ENCODE measurements at regions not wholly inside any gene's neighbourhood (a gene's known extent, or its start where the extent isn't known, plus 50 kb on each side); places are given as distances from the start of the nearest gene placed in this dataset.
"Not testable (repeated sequence)": the region's sequence is repeated elsewhere in the genome, so short reads cannot be mapped to it uniquely, and the experiment has no call there.

DNA sequence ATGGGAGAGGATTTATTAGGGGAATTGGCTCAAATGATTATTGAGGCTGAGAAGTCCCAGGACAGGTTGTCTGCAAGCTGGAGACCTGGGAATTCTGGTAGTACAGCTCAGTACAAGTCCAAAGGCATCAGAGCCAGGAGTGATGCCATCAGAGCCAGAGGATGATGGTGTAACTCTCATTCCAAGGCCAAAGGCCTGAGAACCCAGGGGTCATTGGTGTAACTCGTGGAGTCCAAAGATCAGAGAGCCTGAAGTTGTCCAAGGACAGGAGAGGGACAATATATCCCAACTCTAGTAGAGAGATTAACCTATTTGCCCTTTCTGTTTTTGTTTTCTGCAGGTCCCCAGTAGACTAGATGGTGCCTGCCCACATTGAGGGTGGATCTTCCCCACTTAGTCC, 134.3 kb downstream of the MAP3K21 start:
- Mint-ChIP-seq H3K4me3 (no peak overlapping the region), H3K9me3 (no peaks in the 10 kb centered on the region), H3K36me3 (ENCODE audit: low read depth) (no peaks in the 10 kb centered on the region), H3K4me1 (peaks cover 5% of the 10 kb centered on the region), H3K27me3 (peaks cover 5% of the 10 kb centered on the region), H3K27ac (no peak overlapping the region)
- no peak for ATAC-seq (replicated peaks)

DNA sequence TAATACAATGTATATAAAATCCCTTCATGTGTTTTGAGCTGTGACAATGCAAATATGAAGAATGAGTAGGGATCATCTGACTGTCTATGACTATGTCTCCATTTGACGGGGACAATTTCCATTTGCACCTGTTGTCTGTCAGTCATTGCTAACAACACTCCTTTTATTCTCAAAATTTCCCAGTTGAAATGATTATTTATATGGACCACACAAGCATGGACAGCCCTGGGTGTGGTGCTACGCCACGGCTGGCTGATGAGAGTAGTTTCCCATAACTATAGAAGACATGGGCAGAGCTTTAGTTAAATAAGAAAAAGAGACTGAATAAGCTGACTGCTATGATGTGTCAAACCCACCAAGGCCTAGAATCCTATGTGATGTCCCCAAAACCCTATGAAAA, 135.8 kb downstream of the MAP3K21 start:
- no peaks in the 10 kb centered on the region for H3K9me3 Mint-ChIP-seq
- H3K27me3 Mint-ChIP-seq: peaks cover 5% of the 10 kb centered on the region
- ATAC-seq (replicated peaks): no peak
- no peaks in the 10 kb centered on the region for H3K36me3 Mint-ChIP-seq (ENCODE audit: low read depth)
- no peak overlapping the region for H3K27ac Mint-ChIP-seq
- no peak overlapping the region for H3K4me3 Mint-ChIP-seq
- H3K4me1 Mint-ChIP-seq: peaks cover 5% of the 10 kb centered on the region

DNA sequence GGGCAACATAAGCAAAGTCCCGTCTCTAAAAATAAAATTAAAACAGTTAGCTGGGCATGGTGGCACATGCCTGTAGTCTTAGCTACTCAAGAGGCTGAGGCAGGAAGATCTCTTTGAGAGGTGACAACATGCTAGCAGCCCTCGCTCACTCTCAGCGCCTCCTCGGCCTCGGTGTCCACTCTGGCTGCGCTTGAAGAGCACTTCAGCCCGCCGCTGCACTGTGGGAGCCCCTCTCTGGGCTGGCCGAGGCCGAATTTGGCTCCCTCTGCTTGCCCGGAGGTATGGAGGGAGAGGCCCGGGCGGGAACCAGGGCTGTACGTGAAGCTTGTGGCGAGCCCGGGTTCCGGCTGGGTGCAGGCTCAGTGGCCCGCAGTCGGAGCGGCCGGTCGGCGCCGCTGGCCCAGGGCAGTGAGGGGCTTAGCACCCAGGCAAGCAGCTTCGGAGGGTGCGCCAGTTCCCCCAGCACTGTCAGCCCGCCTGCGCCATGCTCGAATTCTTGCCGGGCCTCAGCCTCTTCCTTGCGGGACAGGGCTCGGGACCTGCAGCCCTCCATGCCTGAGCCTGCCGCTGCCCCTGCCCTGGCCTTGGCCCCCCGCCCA, 138.3 kb downstream of the MAP3K21 start:
- H3K27me3 Mint-ChIP-seq: peaks cover 5% of the 10 kb centered on the region
- no peak overlapping the region for H3K27ac Mint-ChIP-seq
- no peaks in the 10 kb centered on the region for H3K4me1 Mint-ChIP-seq
- no peaks in the 10 kb centered on the region for H3K36me3 Mint-ChIP-seq (ENCODE audit: low read depth)
- no peak for ATAC-seq (replicated peaks)
- H3K4me3 Mint-ChIP-seq: no peak overlapping the region
- H3K9me3 Mint-ChIP-seq: no peaks in the 10 kb centered on the region

DNA sequence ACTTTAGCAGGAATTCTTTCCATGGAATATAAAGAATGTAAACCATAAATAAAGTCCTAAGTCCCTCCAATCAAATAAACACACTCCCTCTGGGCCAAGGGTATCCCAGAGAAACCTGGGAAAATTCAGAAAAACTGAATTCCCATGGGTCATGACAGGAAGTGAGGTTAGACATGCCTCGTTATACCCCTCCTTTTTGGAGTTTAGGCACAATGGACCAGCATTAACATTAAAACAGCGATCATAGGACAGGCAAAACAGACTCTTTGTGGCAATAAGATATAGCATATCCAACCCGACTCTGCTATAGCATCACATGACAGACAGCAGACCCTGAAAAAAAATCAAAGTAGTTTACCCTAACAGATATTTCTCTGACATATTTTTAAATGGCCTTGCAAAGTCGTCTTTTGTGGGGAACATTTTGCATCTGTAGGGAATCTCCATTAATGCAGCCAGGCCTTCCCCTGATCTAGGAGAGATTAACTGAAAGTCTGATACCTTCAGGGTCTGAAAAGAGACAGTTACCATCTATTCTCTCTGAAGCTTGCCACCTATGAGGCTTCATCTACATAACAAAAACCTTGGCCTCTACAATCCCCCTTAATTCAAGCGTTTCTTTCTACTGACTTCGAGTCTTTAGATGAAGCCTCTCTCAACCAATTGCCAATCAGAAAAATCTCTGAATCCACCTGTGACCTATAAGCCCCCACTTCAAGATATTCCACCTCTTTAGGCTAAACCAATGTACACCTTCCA, 143.0 kb upstream of the KCNK1 start:
- H3K9me3 Mint-ChIP-seq: no peaks in the 10 kb centered on the region
- H3K4me3 Mint-ChIP-seq: no peak overlapping the region
- H3K36me3 Mint-ChIP-seq (ENCODE audit: low read depth): no peaks in the 10 kb centered on the region
- peaks cover 12% of the 10 kb centered on the region for H3K27me3 Mint-ChIP-seq
- ATAC-seq (replicated peaks): no peak
- no peak overlapping the region for H3K27ac Mint-ChIP-seq
- no peaks in the 10 kb centered on the region for H3K4me1 Mint-ChIP-seq

DNA sequence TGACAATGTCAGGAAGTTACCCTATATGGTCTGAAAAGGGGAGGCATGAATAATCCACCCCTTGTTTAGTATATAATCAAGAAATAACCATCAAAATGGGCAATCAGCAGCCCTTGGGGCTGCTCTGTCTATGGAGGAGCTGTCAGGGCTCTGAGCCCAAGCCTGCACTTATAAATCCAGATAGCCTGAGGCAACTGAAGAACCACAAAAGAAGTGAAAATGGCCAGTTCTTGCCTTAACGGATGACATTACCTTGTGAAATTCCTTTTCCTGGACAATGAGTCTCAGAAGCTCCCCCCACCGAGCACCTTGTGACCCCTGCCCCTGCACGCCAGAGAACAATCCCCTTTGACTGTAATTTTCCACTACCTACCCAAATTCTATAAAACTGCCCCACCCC, 142.1 kb upstream of the KCNK1 start:
- peaks cover 12% of the 10 kb centered on the region for H3K27me3 Mint-ChIP-seq
- not testable (repeated sequence) for ATAC-seq (replicated peaks); H3K36me3 Mint-ChIP-seq (ENCODE audit: low read depth); H3K4me3 Mint-ChIP-seq; H3K27ac Mint-ChIP-seq; H3K4me1 Mint-ChIP-seq; H3K9me3 Mint-ChIP-seq

DNA sequence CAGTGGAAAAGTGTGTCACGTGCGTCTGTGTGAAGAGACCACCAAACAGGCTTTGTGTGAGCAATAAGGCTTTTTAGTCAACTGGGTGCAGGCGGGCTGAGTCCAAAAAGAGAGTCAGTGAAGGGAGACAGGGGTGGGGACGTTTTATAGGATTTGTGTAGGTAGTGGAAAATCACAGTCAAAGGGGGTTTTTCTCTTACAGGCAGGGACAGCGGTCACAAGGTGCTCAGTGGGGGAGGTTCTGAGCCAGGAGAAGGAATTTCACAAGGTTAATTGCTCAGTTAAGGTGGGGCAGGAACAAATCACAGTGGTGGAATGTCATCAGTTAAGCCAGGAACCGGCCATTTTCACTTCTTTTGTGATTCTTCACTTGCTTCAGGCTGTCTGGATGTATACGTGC, 141.1 kb upstream of the KCNK1 start:
- peaks cover 16% of the 10 kb centered on the region for H3K27me3 Mint-ChIP-seq
- H3K4me1 Mint-ChIP-seq; H3K27ac Mint-ChIP-seq; H3K36me3 Mint-ChIP-seq (ENCODE audit: low read depth); ATAC-seq (replicated peaks); H3K9me3 Mint-ChIP-seq; H3K4me3 Mint-ChIP-seq: not testable (repeated sequence)

DNA sequence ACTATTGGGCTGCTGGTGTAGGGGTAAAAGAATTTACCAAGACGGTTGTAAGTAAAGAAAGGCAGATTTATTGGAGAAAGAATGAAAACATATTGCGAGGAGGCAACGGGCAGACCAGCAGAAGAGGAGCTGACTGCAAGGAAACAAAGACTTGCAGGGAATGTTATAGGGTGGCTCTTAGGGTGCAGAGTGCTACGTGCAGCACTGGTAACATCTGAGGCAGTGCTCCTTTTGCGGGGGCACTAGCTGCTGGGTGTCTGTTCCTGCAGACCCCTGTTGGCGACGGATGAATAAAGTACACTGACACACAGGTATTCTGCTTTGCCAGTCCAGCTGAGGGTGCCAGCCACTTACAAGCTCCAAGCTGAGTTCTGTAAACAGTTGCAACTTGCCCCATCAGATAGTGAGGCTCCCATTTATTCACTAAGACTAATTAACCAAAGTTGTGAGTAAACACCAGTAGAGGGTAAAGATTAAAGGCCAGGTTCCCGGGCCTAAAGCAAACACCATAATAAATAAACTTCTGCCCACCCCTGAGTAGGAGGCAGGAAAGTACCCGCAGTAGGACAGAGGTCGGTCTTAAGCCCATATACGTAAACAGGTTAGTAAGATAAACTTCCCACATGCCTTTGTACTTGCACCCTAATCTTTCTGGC, 140.2 kb upstream of the KCNK1 start:
- ATAC-seq (replicated peaks): no peak
- H3K9me3 Mint-ChIP-seq: peaks cover 5% of the 10 kb centered on the region
- no peaks in the 10 kb centered on the region for H3K4me1 Mint-ChIP-seq
- no peak overlapping the region for H3K4me3 Mint-ChIP-seq
- peaks cover 21% of the 10 kb centered on the region for H3K27me3 Mint-ChIP-seq
- H3K27ac Mint-ChIP-seq: no peak overlapping the region
- H3K36me3 Mint-ChIP-seq (ENCODE audit: low read depth): no peaks in the 10 kb centered on the region

DNA sequence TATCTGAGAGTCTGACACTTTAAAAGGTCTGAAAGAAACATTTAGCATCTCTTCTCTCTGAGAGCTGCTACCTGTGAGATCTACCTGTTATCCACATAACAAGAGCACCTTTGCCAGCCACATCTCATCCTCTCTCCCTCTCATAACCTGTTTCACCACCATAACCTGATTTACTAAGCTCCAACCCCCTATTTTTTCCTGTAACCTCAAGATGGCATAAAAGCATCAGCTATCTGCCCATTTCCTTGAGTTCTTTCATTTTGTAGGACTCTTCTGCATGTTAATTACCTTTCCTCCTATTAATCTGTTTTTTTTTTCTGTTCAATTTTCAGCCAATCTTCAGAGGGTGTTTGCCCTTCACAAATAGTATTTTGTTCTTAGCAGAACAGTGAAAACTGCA, 136.5 kb upstream of the KCNK1 start:
- Mint-ChIP-seq H3K27me3 (peaks cover 29% of the 10 kb centered on the region), H3K27ac (no peak overlapping the region), H3K4me3 (no peak overlapping the region), H3K4me1 (no peaks in the 10 kb centered on the region), H3K36me3 (ENCODE audit: low read depth) (no peaks in the 10 kb centered on the region), H3K9me3 (peaks cover 5% of the 10 kb centered on the region)
- ATAC-seq (replicated peaks): no peak

DNA sequence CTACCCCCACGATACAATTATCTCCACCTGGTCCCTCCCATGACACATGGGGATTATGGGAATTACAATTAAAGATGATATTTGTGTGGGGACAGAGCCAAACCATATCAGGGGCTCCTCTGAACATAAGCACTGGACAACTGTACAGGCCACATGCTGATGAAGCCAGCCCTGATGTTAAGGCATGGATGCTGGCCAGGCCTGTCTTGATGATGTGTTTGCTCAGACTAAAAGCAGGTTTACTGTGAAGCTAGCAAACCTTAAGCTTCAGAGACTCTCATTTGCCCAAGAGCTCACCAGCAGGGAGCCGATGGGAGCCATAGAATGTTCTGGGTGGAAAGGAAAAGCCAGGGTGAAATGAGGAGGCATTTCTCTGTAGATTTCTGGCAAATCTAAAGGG, 135.3 kb upstream of the KCNK1 start:
- H3K9me3 Mint-ChIP-seq: peaks cover 5% of the 10 kb centered on the region
- H3K4me3 Mint-ChIP-seq: no peak overlapping the region
- H3K27ac Mint-ChIP-seq: no peak overlapping the region
- no peaks in the 10 kb centered on the region for H3K4me1 Mint-ChIP-seq
- H3K27me3 Mint-ChIP-seq: peaks cover 24% of the 10 kb centered on the region
- no peak for ATAC-seq (replicated peaks)
- no peaks in the 10 kb centered on the region for H3K36me3 Mint-ChIP-seq (ENCODE audit: low read depth)

DNA sequence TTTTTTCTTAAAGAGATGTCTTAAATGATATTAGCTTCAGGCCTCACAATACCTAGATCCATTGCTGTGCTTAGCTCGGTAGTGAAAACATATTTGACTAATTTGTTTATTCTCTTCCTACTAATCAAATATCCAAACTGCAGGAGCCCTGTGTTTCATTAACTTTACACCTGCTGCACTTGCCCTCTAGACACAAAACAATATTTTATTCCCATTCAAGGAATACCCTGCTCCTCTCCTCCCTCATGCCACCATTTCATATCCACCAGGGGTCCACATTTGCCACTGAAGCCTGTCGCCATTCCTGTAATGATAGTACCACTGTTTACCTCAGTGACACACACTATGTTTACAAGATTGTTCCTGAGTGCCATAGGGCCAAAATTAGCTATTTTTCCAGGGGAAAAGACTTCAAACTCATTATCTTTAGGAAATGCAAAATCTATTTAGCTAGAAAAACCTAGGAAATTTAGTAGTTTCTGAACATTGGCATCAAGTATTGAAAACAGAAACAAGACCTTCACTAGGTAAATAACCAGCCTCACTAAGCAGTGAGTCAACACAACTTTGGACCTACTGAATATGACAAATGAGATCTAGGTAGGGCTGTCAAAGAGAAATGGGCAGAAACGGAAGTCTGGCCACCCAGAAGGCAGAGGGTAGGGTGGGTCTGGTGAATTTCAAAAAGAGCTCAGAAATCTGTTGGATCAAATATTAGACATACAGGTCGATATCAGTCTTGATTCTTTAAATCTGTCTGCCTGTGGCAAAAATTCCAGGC, 134.6 kb upstream of the KCNK1 start:
- Mint-ChIP-seq H3K4me3 (no peak overlapping the region), H3K9me3 (peaks cover 5% of the 10 kb centered on the region), H3K27me3 (peaks cover 27% of the 10 kb centered on the region), H3K27ac (no peak overlapping the region), H3K36me3 (ENCODE audit: low read depth) (no peaks in the 10 kb centered on the region), H3K4me1 (no peaks in the 10 kb centered on the region)
- ATAC-seq (replicated peaks): no peak

DNA sequence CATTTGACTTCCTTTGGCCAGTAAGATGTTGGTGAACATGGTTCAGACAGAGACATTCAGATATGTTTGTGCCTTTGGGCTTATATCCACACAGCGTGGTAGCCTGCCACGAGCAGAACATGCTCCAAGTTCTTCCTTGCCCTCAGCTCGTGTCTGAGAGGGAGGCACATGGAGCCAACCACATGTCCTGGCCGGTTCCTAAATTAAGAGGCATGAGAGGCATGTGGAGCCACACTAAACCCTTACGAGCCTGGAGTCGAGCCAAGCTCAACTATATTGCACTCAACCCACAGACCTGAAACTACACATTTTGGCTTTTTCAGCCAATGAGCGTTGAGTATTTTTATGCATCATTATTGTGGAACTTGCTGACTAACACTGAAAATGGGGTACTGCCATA, 133.7 kb upstream of the KCNK1 start:
- Mint-ChIP-seq H3K4me1 (no peaks in the 10 kb centered on the region), H3K9me3 (peaks cover 5% of the 10 kb centered on the region), H3K36me3 (ENCODE audit: low read depth) (no peaks in the 10 kb centered on the region), H3K4me3 (no peak overlapping the region), H3K27me3 (peaks cover 27% of the 10 kb centered on the region), H3K27ac (peak overlapping the region; percentile 35)
- peak; percentile 48 for ATAC-seq (replicated peaks)

DNA sequence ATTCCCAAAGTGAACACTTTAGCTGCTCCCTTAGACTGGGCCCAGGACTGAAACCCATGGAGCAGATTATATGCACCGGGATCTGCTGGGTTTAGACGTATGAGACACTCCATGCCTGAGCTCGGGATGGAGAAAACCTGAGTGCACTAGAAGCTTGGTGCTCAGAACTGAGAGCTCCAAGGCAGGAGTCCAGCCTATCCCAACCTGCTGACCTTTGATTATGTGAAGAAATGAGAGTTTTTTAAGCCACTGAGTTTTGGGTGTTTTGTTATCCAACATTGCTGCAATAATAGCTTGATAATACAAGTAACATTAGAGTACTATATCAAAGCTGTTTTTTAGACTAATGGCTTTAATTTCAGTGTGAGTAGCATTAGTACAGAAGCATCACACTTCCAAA, 131.5 kb upstream of the KCNK1 start:
- H3K4me1 Mint-ChIP-seq: no peaks in the 10 kb centered on the region
- no peak for ATAC-seq (replicated peaks)
- no peak overlapping the region for H3K27ac Mint-ChIP-seq
- no peaks in the 10 kb centered on the region for H3K36me3 Mint-ChIP-seq (ENCODE audit: low read depth)
- no peak overlapping the region for H3K4me3 Mint-ChIP-seq
- peaks cover 29% of the 10 kb centered on the region for H3K27me3 Mint-ChIP-seq
- H3K9me3 Mint-ChIP-seq: peaks cover 5% of the 10 kb centered on the region

DNA sequence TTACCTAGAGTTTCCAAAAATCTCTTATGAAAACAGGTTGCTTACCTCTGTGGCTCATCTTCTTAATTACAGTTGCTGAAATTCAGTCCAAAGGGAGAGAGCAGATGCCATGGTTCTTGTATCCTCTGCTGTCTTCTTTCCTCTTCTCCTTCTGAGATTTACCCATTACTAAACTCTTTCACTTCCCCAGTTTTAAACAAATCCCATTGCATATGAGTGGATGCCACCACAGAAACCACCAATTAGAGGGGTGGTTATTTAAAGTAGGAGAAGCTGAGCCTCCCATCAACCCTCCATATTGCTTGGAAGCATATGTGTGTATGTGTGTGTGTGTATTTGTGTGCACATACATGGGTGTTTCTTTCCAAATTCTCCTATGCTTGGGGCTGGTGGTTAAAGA, 128.5 kb upstream of the KCNK1 start:
- Mint-ChIP-seq H3K27ac (no peak overlapping the region), H3K9me3 (no peaks in the 10 kb centered on the region), H3K27me3 (peaks cover 21% of the 10 kb centered on the region), H3K36me3 (ENCODE audit: low read depth) (no peaks in the 10 kb centered on the region), H3K4me1 (no peaks in the 10 kb centered on the region), H3K4me3 (no peak overlapping the region)
- ATAC-seq (replicated peaks): no peak

DNA sequence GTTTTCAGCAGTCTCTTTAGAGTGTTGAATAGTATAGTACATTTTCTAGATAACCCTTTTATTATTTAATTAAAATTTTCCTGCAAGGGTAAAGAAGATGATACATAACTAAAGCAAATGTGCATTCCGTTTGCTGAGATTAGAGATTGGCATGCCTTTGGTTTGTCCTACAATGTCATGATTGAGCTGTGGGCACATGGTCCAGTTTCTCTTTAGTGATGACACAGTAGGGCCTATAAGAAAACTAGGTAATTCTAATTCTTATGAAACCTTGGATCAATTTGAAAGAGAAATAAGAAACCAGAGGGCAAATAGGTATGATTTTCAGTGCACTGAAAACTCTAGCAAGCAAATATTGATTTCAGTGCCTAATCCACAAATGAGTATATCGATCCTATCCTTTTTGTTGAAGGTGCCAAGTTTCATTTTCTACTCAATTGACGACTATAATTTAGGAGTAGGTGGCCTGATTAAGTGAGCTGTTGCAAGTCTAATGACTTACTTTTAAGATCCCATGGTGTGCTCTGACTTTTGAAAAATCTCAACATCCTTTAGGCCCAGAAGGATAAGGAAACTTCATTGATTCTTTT, 128.0 kb upstream of the KCNK1 start:
- Mint-ChIP-seq H3K27me3 (peaks cover 17% of the 10 kb centered on the region), H3K36me3 (ENCODE audit: low read depth) (no peaks in the 10 kb centered on the region), H3K4me3 (no peak overlapping the region), H3K27ac (no peak overlapping the region), H3K9me3 (no peaks in the 10 kb centered on the region), H3K4me1 (no peaks in the 10 kb centered on the region)
- no peak for ATAC-seq (replicated peaks)
